Keratinocyte (primary cell): ENCODE measurements at regions not wholly inside any gene's neighbourhood (a gene's known extent, or its start where the extent isn't known, plus 50 kb on each side); places are given as distances from the start of the nearest gene placed in this dataset.

ENCODE experiments used
- DNase-seq: peaks from one replicate; pipeline ENCODE4 v3.0.0-alpha.2; 2011; ENCODE audit warnings: low read depth, missing footprints, low spot score
- FAIRE-seq: peaks from 2 replicates; lab custom pipeline; 2011; peaks lifted over from hg19 to GRCh38; lab: Jason Lieb, UNC
- H2AFZ ChIP-seq: 2 replicates; pipeline ENCODE4 v1.6.0; 2012; ENCODE audit warnings: low read length, control low read depth, inconsistent platforms; ENCODE audit not compliant: control insufficient read depth
- H3K27ac ChIP-seq: 2 replicates; pipeline ENCODE4 v1.5.1; 2011; ENCODE audit warnings: low read length; ENCODE audit not compliant: control insufficient read depth, insufficient read depth
- H3K27me3 ChIP-seq: 3 replicates; pipeline ENCODE4 v1.6.0; 2011; ENCODE audit warnings: low read length; ENCODE audit not compliant: control insufficient read depth, insufficient read depth; ENCODE audit errors: extremely low read depth
- H3K36me3 ChIP-seq, 2 experiments: 2 replicates in 1 of 2; 3 replicates in 1 of 2; pipeline ENCODE4 v1.5.1; 2011; ENCODE audit warnings: low read length in 2 of 2, mild to moderate bottlenecking in 1 of 2; ENCODE audit not compliant: control insufficient read depth in 2 of 2, insufficient read depth in 2 of 2; ENCODE audit errors: extremely low read depth in 1 of 2
- H3K4me1 ChIP-seq: 3 replicates; pipeline ENCODE4 v1.5.1; 2011; ENCODE audit warnings: low read length; ENCODE audit not compliant: control insufficient read depth, insufficient read depth; ENCODE audit errors: extremely low read depth
- H3K4me2 ChIP-seq: 3 replicates; pipeline ENCODE4 v1.6.0; 2011; ENCODE audit warnings: low read depth, low read length; ENCODE audit not compliant: control insufficient read depth, insufficient read depth; ENCODE audit errors: extremely low read depth
- H3K4me3 ChIP-seq, 3 experiments: fragments of 200-600 bp in 1 of 3; sonication (generic) in 1 of 3; 2 replicates in 2 of 3; 3 replicates in 1 of 3; pipeline ENCODE4 v1.5.1; 2011 to 2016; ENCODE audit warnings: low read length in 3 of 3, mild to moderate bottlenecking in 3 of 3, control low read depth in 2 of 3, inconsistent platforms in 1 of 3, low read depth in 1 of 3, mixed read lengths in 1 of 3, mixed run types in 1 of 3, moderate library complexity in 1 of 3; ENCODE audit not compliant: control insufficient read depth in 2 of 3, insufficient read depth in 2 of 3; ENCODE audit errors: extremely low read depth in 1 of 3
- H3K79me2 ChIP-seq: 2 replicates; pipeline ENCODE4 v1.6.0; 2012; ENCODE audit warnings: low read length; ENCODE audit not compliant: control insufficient read depth, insufficient read depth
- H3K9ac ChIP-seq: 3 replicates; pipeline ENCODE4 v1.6.0; 2011; ENCODE audit warnings: low read length; ENCODE audit not compliant: control insufficient read depth, insufficient read depth; ENCODE audit errors: extremely low read depth
- H3K9me1 ChIP-seq: 3 replicates; pipeline ENCODE4 v1.6.0; 2011; ENCODE audit warnings: low read length; ENCODE audit not compliant: control insufficient read depth, insufficient read depth; ENCODE audit errors: extremely low read depth
- H3K9me3 ChIP-seq: 2 replicates; pipeline ENCODE4 v1.5.1; 2012; ENCODE audit warnings: low read depth, low read length; ENCODE audit not compliant: control insufficient read depth
- H4K20me1 ChIP-seq: 3 replicates; pipeline ENCODE4 v1.6.0; 2011; ENCODE audit warnings: low read length; ENCODE audit not compliant: control insufficient read depth, insufficient read depth; ENCODE audit errors: extremely low read depth
- CTCF ChIP-seq, 3 experiments: IDR thresholded peaks in 1 of 3; conservative IDR thresholded peaks in 1 of 3; optimal IDR thresholded peaks in 1 of 3; 2 replicates in 2 of 3; 3 replicates in 1 of 3; pipeline versions ENCODE3 to v1.5.1; 2011; ENCODE audit warnings: low read length in 3 of 3, mild to moderate bottlenecking in 3 of 3, moderate library complexity in 2 of 3, control low read depth in 1 of 3, inconsistent platforms in 1 of 3; ENCODE audit not compliant: insufficient read depth in 2 of 3; ENCODE audit errors: extremely low read depth in 1 of 3
- EZH2 ChIP-seq: IDR thresholded peaks from one replicate; pipeline ENCODE4 v1.6.1; 2012; ENCODE audit warnings: inconsistent platforms, mild to moderate bottlenecking, low read length, moderate library complexity
- dilution Hi-C: fragments of 300-500 bp; cut with MboI; formaldehyde crosslinking; loops from one replicate; pipeline ENCODE4 v1.7.0; 2020; ENCODE audit warnings: low sequenced_read_pairs; ENCODE audit not compliant: extremely low pct_ligation_motif_present

- H3K4me3 ChIP-seq, result no peak overlapping the region
These were observed 150.8 kb upstream of the ETV3 start for GRCh38 chr1:157288996-157289395.

GRCh38 chr1:157288492-157288891 lies 150.3 kb upstream of the ETV3 start:
- no peaks in the 10 kb centered on the region for H3K4me1 ChIP-seq
- H3K27me3 ChIP-seq, result no peaks in the 10 kb centered on the region
- H3K9me1 ChIP-seq, result no peaks in the 10 kb centered on the region
- no peak for DNase-seq
- H3K79me2 ChIP-seq, result no peaks in the 10 kb centered on the region
- H3K9ac ChIP-seq, result no peak overlapping the region
- no peak overlapping the region for H3K27ac ChIP-seq
- H3K4me3 ChIP-seq, result no peak overlapping the region
- no peaks in the 10 kb centered on the region for H3K36me3 ChIP-seq
- H3K4me2 ChIP-seq, result no peak overlapping the region
- dilution Hi-C loops, result no loop called here
- no peaks in the 10 kb centered on the region for H3K9me3 ChIP-seq
- no peak for TF ChIP-seq EZH2
- TF ChIP-seq CTCF (optimal IDR thresholded peaks at IDR 0.05 in 1 of 3, IDR thresholded peaks at IDR 0.05 in 1 of 3, conservative IDR thresholded peaks at IDR 0.05 in 1 of 3; ENCODE audit: extremely low read depth in 1 of 3, insufficient read depth in 2 of 3, low read length in 3 of 3), result no peak
- no peaks in the 10 kb centered on the region for H4K20me1 ChIP-seq
- H2AFZ ChIP-seq, result no peak overlapping the region
- FAIRE-seq, result no peak

More at GRCh38 chr1:157288996-157289395, 150.8 kb upstream of the ETV3 start:
- dilution Hi-C loops, result no loop called here
- H3K9me3 ChIP-seq, result no peaks in the 10 kb centered on the region
- H4K20me1 ChIP-seq, result no peaks in the 10 kb centered on the region
- H3K27ac ChIP-seq, result no peak overlapping the region
- no peaks in the 10 kb centered on the region for H3K4me1 ChIP-seq
- H2AFZ ChIP-seq, result no peak overlapping the region
- H3K36me3 ChIP-seq, result no peaks in the 10 kb centered on the region
- no peak overlapping the region for H3K9ac ChIP-seq
- no peak overlapping the region for H3K4me2 ChIP-seq
- H3K9me1 ChIP-seq, result no peaks in the 10 kb centered on the region
- FAIRE-seq (no peak), DNase-seq (no peak)
- TF ChIP-seq CTCF (optimal IDR thresholded peaks at IDR 0.05 in 1 of 3, IDR thresholded peaks at IDR 0.05 in 1 of 3, conservative IDR thresholded peaks at IDR 0.05 in 1 of 3; ENCODE audit: extremely low read depth in 1 of 3, insufficient read depth in 2 of 3, low read length in 3 of 3) (no peak), EZH2 (no peak)
- H3K27me3 ChIP-seq, result no peaks in the 10 kb centered on the region
- no peaks in the 10 kb centered on the region for H3K79me2 ChIP-seq
